Uterus (tissue), 2 donors: ENCODE measurements at regions not wholly inside any gene's neighbourhood (a gene's known extent, or its start where the extent isn't known, plus 50 kb on each side); places are given as distances from the start of the nearest gene placed in this dataset.

Experiments used
- CTCF ChIP-seq, 4 experiments: fragments of 200-600 bp in 2 of 4; fragments of 450-650 bp in 2 of 4; sonication (generic) in 2 of 4; IDR thresholded peaks; one replicate each; pipeline ENCODE4 v1.5.1; 2016 to 2019; ENCODE audit warnings: antibody characterized with exemption in 4 of 4, mild to moderate bottlenecking in 2 of 4, moderate library complexity in 1 of 4
- POLR2A ChIP-seq, 2 donors: fragments of 450-650 bp; IDR thresholded peaks; one replicate each; pipeline ENCODE4 v1.6.1; 2016; ENCODE audit warnings: antibody characterized with exemption in 2 of 2, mild to moderate bottlenecking in 1 of 2, moderate library complexity in 1 of 2

GRCh38 chr9:95722141-95722540 is 153.3 kb upstream of the ERCC6L2 start:
- no peak for TF ChIP-seq CTCF (IDR thresholded peaks at IDR 0.05)
- no peak for TF ChIP-seq POLR2A (IDR thresholded peaks at IDR 0.05)
